H9 (cell line): ENCODE measurements at regions not wholly inside any gene's neighbourhood (a gene's known extent, or its start where the extent isn't known, plus 50 kb on each side); places are given as distances from the start of the nearest gene placed in this dataset.
"Not testable (repeated sequence)": the region's sequence is repeated elsewhere in the genome, so short reads cannot be mapped to it uniquely, and the experiment has no call there.

ENCODE experiments used
- DNase-seq: peaks from one replicate; pipeline ENCODE4 v3.0.0-alpha.2; 2017
- H2AFZ ChIP-seq: one replicate; pipeline ENCODE4 v1.6.1; 2013; ENCODE audit warnings: mild to moderate bottlenecking, low read length, control low read depth, moderate library complexity
- H2AK5ac ChIP-seq: 2 replicates; pipeline ENCODE4 v1.6.1; 2013; ENCODE audit warnings: low read length, control low read depth, mixed read lengths; ENCODE audit not compliant: insufficient read length
- H2BK120ac ChIP-seq: one replicate; pipeline ENCODE4 v1.6.1; 2013; ENCODE audit warnings: low read depth, mild to moderate bottlenecking, low read length, control low read depth, inconsistent platforms; ENCODE audit not compliant: poor library complexity, severe bottlenecking
- H2BK12ac ChIP-seq: 2 replicates; pipeline ENCODE4 v1.6.1; 2013; ENCODE audit warnings: low read length, control low read depth, mixed read lengths, low read depth; ENCODE audit not compliant: insufficient read length
- H2BK15ac ChIP-seq: 2 replicates; pipeline ENCODE4 v1.6.1; 2013; ENCODE audit warnings: low read depth, low read length, control low read depth
- H2BK20ac ChIP-seq: one replicate; pipeline ENCODE4 v1.6.1; 2013; ENCODE audit warnings: low read depth, mild to moderate bottlenecking, low read length, control low read depth, inconsistent platforms; ENCODE audit not compliant: poor library complexity, severe bottlenecking
- H2BK5ac ChIP-seq: 2 replicates; pipeline ENCODE4 v1.6.1; 2013; ENCODE audit warnings: low read length, control low read depth, mixed read lengths; ENCODE audit not compliant: insufficient read length
- H3K14ac ChIP-seq: 2 replicates; pipeline ENCODE4 v1.6.1; 2013; ENCODE audit warnings: low read length, control low read depth; ENCODE audit not compliant: insufficient read depth
- H3K18ac ChIP-seq: 2 replicates; pipeline ENCODE4 v1.6.1; 2013; ENCODE audit warnings: low read depth, mild to moderate bottlenecking, mixed read lengths, low read length, control low read depth; ENCODE audit not compliant: insufficient read length
- H3K23ac ChIP-seq: 2 replicates; pipeline ENCODE4 v1.6.1; 2013; ENCODE audit warnings: low read length, control low read depth, mixed read lengths, low read depth; ENCODE audit not compliant: insufficient read length
- H3K23me2 ChIP-seq: 2 replicates; pipeline ENCODE4 v1.6.1; 2013; ENCODE audit warnings: low read depth, mild to moderate bottlenecking, mixed read lengths, low read length, control low read depth; ENCODE audit not compliant: insufficient read length, poor library complexity, severe bottlenecking
- H3K27ac ChIP-seq: 2 replicates; pipeline ENCODE4 v1.5.1; 2013; ENCODE audit warnings: low read length, control low read depth, mixed read lengths, low read depth; ENCODE audit not compliant: insufficient read length
- H3K27me3 ChIP-seq: 2 replicates; pipeline ENCODE4 v1.6.1; 2013; ENCODE audit warnings: low read length, control low read depth, inconsistent platforms; ENCODE audit not compliant: insufficient read depth
- H3K4ac ChIP-seq: 2 replicates; pipeline ENCODE4 v1.6.1; 2013; ENCODE audit warnings: low read depth, mild to moderate bottlenecking, control low read depth, inconsistent platforms, low read length, moderate library complexity
- H3K4me1 ChIP-seq: 2 replicates; pipeline ENCODE4 v1.6.1; 2013; ENCODE audit warnings: low read length, control low read depth, inconsistent platforms; ENCODE audit not compliant: insufficient read depth
- H3K4me2 ChIP-seq: 2 replicates; pipeline ENCODE4 v1.6.1; 2013; ENCODE audit warnings: low read length, control low read depth, mixed read lengths; ENCODE audit not compliant: insufficient read length, insufficient read depth
- H3K56ac ChIP-seq: 2 replicates; pipeline ENCODE4 v1.6.1; 2013; ENCODE audit warnings: low read depth, mild to moderate bottlenecking, mixed read lengths, low read length, control low read depth; ENCODE audit not compliant: insufficient read length
- H3K79me1 ChIP-seq: 2 replicates; pipeline ENCODE4 v1.6.1; 2013; ENCODE audit warnings: low read depth, mild to moderate bottlenecking, moderate library complexity, low read length, control low read depth, inconsistent platforms; ENCODE audit not compliant: insufficient read depth, poor library complexity, severe bottlenecking
- H3K79me2 ChIP-seq: 2 replicates; pipeline ENCODE4 v1.6.1; 2013; ENCODE audit warnings: low read length, control low read depth, inconsistent platforms; ENCODE audit not compliant: insufficient read depth
- H3K9ac ChIP-seq: 2 replicates; pipeline ENCODE4 v1.6.1; 2013; ENCODE audit warnings: low read length, control low read depth, mixed read lengths; ENCODE audit not compliant: insufficient read length; ENCODE audit errors: extremely low read depth
- H3K9me3 ChIP-seq: one replicate; pipeline ENCODE4 v1.6.1; 2013; ENCODE audit warnings: low read depth, low read length, inconsistent platforms; ENCODE audit not compliant: control insufficient read depth
- H3T11ph ChIP-seq: one replicate; pipeline ENCODE4 v1.6.1; 2013; ENCODE audit warnings: mild to moderate bottlenecking, low read length, control low read depth, inconsistent platforms
- H4K20me1 ChIP-seq: one replicate; pipeline ENCODE4 v1.6.1; 2013; ENCODE audit not compliant: control insufficient read depth, insufficient read length, insufficient read depth
- H4K5ac ChIP-seq: 2 replicates; pipeline ENCODE4 v1.6.1; 2013; ENCODE audit warnings: low read depth, mild to moderate bottlenecking, mixed read lengths, low read length, control low read depth; ENCODE audit not compliant: insufficient read length
- H4K8ac ChIP-seq: replicated peaks from 2 replicates; pipeline ENCODE4 v1.6.1; 2013; ENCODE audit warnings: low read length, control low read depth, mixed read lengths, low read depth; ENCODE audit not compliant: insufficient read length
- H4K91ac ChIP-seq: 2 replicates; pipeline ENCODE4 v1.6.1; 2013; ENCODE audit warnings: low read depth, mild to moderate bottlenecking, moderate library complexity, mixed read lengths, low read length, control low read depth; ENCODE audit not compliant: insufficient read length
- H3K27ac Mint-ChIP-seq, 3 experiments: 2 replicates in 2 of 3; 3 replicates in 1 of 3; pipeline ENCODE4 v1.8.0; 2020 to 2021; ENCODE audit warnings: mixed read lengths in 3 of 3, mild to moderate bottlenecking in 1 of 3, moderate library complexity in 1 of 3
- H3K27me3 Mint-ChIP-seq: 2 replicates; pipeline ENCODE4 v1.8.0; 2021; ENCODE audit warnings: low read depth, mild to moderate bottlenecking, moderate library complexity, mixed read lengths
- H3K36me3 Mint-ChIP-seq, 3 experiments: 2 replicates in 2 of 3; 3 replicates in 1 of 3; pipeline ENCODE4 v1.8.0; 2020 to 2021; ENCODE audit warnings: low read depth in 3 of 3, mixed read lengths in 3 of 3; ENCODE audit not compliant: insufficient read depth in 1 of 3
- H3K4me1 Mint-ChIP-seq, 2 experiments: 2 replicates each; pipeline ENCODE4 v1.8.0; 2020; ENCODE audit warnings: mixed read lengths in 2 of 2
- H3K4me3 Mint-ChIP-seq, 2 experiments: 2 replicates in 1 of 2; 3 replicates in 1 of 2; pipeline ENCODE4 v1.8.0; 2020 to 2021; ENCODE audit warnings: mild to moderate bottlenecking in 2 of 2, mixed read lengths in 2 of 2, moderate library complexity in 1 of 2
- H3K9me3 Mint-ChIP-seq, 2 experiments: 2 replicates in 1 of 2; 3 replicates in 1 of 2; pipeline ENCODE4 v1.8.0; 2020; ENCODE audit warnings: mild to moderate bottlenecking in 2 of 2, mixed read lengths in 2 of 2, moderate library complexity in 1 of 2
- WGBS: extraction: QIAGEN DNeasy Blood & Tissue Kit; methylation state at CpG from one replicate; pipeline ENCODE4 v1.1.7; 2013; ENCODE audit warnings: missing lambda C conversion rate, low lambda C conversion rate, mixed read lengths; ENCODE audit not compliant: insufficient read length; ENCODE audit errors: extremely low coverage; 5-methylcytosine and 5-hydroxymethylcytosine counted together
- TF ChIP-seq, protein P1 (sequence below): fragments of 200-600 bp; sonication (generic); conservative IDR thresholded peaks from 3 replicates; pipeline ENCODE4 v1.8.0; 2021; ENCODE audit warnings: antibody characterized with exemption, mild to moderate bottlenecking

DNA sequence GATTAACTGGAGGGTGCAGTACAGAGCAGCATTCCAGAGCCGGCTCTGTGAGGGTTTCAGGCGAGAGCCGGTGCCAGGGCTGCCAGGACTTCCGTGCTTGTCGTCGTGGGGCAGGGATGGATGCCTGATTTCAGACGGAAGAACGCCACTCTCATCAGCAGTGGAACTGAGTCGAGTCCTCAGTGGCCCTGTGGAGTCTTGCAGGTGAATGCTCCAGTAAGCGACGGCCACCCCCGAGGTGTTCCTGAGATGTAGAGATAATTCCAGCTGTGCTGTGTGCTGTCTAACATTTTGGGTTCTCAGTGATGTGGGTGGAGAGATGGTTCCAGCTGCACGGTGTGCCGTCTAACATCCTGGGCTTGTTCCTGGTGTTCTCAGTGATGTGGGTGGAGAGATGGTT, 103.1 kb upstream of the ALKAL2 start:
- Histone ChIP-seq H3K79me2 (no peaks in the 10 kb centered on the region), H4K5ac (no peak overlapping the region), H3K23ac (no peak overlapping the region), H4K8ac (no peak overlapping the region), H4K20me1 (no peaks in the 10 kb centered on the region), H2BK120ac (no peak overlapping the region), H3K27me3 (no peaks in the 10 kb centered on the region), H3K14ac (no peak overlapping the region), H2BK20ac (no peak overlapping the region), H2AFZ (no peak overlapping the region), H3T11ph (no peak overlapping the region), H3K18ac (no peak overlapping the region), H2BK5ac (no peak overlapping the region), H3K56ac (no peak overlapping the region), H3K9me3 (no peaks in the 10 kb centered on the region), H3K9ac (no peak overlapping the region), H2AK5ac (no peak overlapping the region), H2BK12ac (no peak overlapping the region), H4K91ac (no peak overlapping the region), H3K4me2 (no peak overlapping the region), H3K79me1 (no peaks in the 10 kb centered on the region), H3K4ac (no peak overlapping the region), H3K23me2 (no peaks in the 10 kb centered on the region), H3K27ac (no peak overlapping the region), H3K4me1 (no peaks in the 10 kb centered on the region), H2BK15ac (no peak overlapping the region)
- TF ChIP-seq, protein P1, sequence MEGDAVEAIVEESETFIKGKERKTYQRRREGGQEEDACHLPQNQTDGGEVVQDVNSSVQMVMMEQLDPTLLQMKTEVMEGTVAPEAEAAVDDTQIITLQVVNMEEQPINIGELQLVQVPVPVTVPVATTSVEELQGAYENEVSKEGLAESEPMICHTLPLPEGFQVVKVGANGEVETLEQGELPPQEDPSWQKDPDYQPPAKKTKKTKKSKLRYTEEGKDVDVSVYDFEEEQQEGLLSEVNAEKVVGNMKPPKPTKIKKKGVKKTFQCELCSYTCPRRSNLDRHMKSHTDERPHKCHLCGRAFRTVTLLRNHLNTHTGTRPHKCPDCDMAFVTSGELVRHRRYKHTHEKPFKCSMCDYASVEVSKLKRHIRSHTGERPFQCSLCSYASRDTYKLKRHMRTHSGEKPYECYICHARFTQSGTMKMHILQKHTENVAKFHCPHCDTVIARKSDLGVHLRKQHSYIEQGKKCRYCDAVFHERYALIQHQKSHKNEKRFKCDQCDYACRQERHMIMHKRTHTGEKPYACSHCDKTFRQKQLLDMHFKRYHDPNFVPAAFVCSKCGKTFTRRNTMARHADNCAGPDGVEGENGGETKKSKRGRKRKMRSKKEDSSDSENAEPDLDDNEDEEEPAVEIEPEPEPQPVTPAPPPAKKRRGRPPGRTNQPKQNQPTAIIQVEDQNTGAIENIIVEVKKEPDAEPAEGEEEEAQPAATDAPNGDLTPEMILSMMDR = no peak
- H3K4me3 Mint-ChIP-seq = no peak overlapping the region
- no CpG with 5 or more reads among the region's 14 CpGs for WGBS
- H3K9me3 Mint-ChIP-seq = peaks cover 4 to 6% of the 10 kb centered on the region in 2 experiments; a peak in 2 of 5 replicates
- H3K4me1 Mint-ChIP-seq = peaks cover 6 to 11% of the 10 kb centered on the region in 2 experiments
- no peaks in the 10 kb centered on the region for H3K36me3 Mint-ChIP-seq
- H3K27me3 Mint-ChIP-seq = peaks cover 5% of the 10 kb centered on the region
- H3K27ac Mint-ChIP-seq = no peak overlapping the region
- no peak for DNase-seq

DNA sequence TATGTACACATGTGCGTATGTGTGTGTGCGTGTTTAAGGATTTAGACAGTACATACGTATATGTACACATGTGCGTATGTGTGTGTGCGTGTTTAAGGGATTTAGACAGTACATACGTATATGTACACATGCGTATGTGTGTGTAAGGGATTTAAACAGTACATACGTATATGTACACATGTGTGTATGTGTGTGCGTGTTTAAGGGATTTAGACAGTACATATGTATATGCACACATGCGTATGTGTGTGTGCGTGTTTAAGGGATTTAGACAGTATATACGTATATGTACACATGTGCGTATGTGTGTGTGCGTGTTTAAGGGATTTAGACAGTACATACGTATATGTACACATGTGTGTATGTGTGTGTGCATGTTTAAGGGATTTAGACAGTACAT, 102.1 kb upstream of the ALKAL2 start:
- H2AK5ac ChIP-seq, H3K36me3 Mint-ChIP-seq, H3K27me3 ChIP-seq, H2AFZ ChIP-seq, H3K4me1 ChIP-seq, H3K27ac ChIP-seq, H2BK5ac ChIP-seq, H3T11ph ChIP-seq, DNase-seq, H3K4ac ChIP-seq, H2BK120ac ChIP-seq, H4K8ac ChIP-seq, H3K56ac ChIP-seq, H3K4me3 Mint-ChIP-seq, H3K9me3 Mint-ChIP-seq, H3K18ac ChIP-seq, H4K5ac ChIP-seq, H4K20me1 ChIP-seq, H2BK15ac ChIP-seq, H3K9ac ChIP-seq, H3K27me3 Mint-ChIP-seq, H3K14ac ChIP-seq, H3K79me2 ChIP-seq, H2BK20ac ChIP-seq, H3K79me1 ChIP-seq, H3K4me2 ChIP-seq, H3K23ac ChIP-seq, H3K27ac Mint-ChIP-seq, H4K91ac ChIP-seq, H2BK12ac ChIP-seq, H3K9me3 ChIP-seq, H3K23me2 ChIP-seq: not testable (repeated sequence)
- WGBS = no CpG with 5 or more reads among the region's 15 CpGs
- H3K4me1 Mint-ChIP-seq = peaks cover 6 to 11% of the 10 kb centered on the region in 2 experiments
